Cardiac muscle cell (in vitro differentiated cells and primary cell): ENCODE measurements at regions not wholly inside any gene's neighbourhood (a gene's known extent, or its start where the extent isn't known, plus 50 kb on each side); places are given as distances from the start of the nearest gene placed in this dataset.

Experiments
- DNase-seq, 2 donors: peaks; one replicate each; pipeline versions ENCODE4 v3.0.0 to v3.0.0-alpha.2; 2010 to 2017; ENCODE audit warnings: low read depth in 1 of 2, low spot score in 1 of 2
- H3K27ac ChIP-seq: fragments of 200-600 bp; sonication (generic); 2 replicates; pipeline ENCODE4 v1.5.1; 2016
- H3K27me3 ChIP-seq: fragments of 200-600 bp; sonication (generic); 2 replicates; pipeline ENCODE4 v1.6.0; 2016; ENCODE audit warnings: control low read depth
- H3K36me3 ChIP-seq: fragments of 200-600 bp; sonication (generic); 2 replicates; pipeline ENCODE4 v1.5.1; 2016; ENCODE audit warnings: control low read depth
- H3K4me1 ChIP-seq: fragments of 200-600 bp; sonication (generic); 2 replicates; pipeline ENCODE4 v1.8.1; 2017; ENCODE audit warnings: low read depth, mild to moderate bottlenecking, mixed run types
- H3K4me3 ChIP-seq: fragments of 200-600 bp; sonication (generic); 2 replicates; pipeline ENCODE4 v1.5.1; 2016; ENCODE audit warnings: mild to moderate bottlenecking
- H3K9me3 ChIP-seq: fragments of 200-600 bp; sonication (generic); 2 replicates; pipeline ENCODE4 v1.5.1; 2017; ENCODE audit warnings: low read depth, mild to moderate bottlenecking, control low read depth
- TF ChIP-seq, protein P1 (sequence below): IDR thresholded peaks from 2 replicates; pipeline ENCODE4 v1.5.1; 2012; ENCODE audit warnings: low read depth, mild to moderate bottlenecking, low read length

DNA sequence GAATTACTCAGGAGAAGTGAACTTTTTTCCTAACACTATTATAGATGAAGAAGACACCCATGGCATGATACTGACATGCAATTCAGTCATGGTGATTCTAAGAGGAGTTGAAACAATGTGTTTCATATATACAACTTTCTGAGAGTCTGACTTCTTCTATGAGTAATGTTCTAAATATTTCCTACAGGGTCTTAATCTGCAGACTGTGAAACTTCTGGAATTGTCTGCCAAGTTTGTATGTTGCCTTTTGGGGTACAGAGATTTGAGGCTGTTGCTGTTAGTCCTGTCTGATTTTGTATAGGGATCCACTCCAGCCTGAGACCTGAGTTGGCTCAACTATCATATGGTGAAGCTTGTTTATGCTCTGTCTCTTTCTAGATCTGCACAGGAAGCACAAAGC, 160.6 kb upstream of the GATB start:
- Histone ChIP-seq H3K27ac (no peak overlapping the region), H3K4me1 (no peaks in the 10 kb centered on the region), H3K27me3 (no peaks in the 10 kb centered on the region), H3K9me3 (no peaks in the 10 kb centered on the region), H3K4me3 (no peak overlapping the region), H3K36me3 (no peaks in the 10 kb centered on the region)
- no peak for DNase-seq
- TF ChIP-seq, protein P1, sequence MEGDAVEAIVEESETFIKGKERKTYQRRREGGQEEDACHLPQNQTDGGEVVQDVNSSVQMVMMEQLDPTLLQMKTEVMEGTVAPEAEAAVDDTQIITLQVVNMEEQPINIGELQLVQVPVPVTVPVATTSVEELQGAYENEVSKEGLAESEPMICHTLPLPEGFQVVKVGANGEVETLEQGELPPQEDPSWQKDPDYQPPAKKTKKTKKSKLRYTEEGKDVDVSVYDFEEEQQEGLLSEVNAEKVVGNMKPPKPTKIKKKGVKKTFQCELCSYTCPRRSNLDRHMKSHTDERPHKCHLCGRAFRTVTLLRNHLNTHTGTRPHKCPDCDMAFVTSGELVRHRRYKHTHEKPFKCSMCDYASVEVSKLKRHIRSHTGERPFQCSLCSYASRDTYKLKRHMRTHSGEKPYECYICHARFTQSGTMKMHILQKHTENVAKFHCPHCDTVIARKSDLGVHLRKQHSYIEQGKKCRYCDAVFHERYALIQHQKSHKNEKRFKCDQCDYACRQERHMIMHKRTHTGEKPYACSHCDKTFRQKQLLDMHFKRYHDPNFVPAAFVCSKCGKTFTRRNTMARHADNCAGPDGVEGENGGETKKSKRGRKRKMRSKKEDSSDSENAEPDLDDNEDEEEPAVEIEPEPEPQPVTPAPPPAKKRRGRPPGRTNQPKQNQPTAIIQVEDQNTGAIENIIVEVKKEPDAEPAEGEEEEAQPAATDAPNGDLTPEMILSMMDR: no peak

DNA sequence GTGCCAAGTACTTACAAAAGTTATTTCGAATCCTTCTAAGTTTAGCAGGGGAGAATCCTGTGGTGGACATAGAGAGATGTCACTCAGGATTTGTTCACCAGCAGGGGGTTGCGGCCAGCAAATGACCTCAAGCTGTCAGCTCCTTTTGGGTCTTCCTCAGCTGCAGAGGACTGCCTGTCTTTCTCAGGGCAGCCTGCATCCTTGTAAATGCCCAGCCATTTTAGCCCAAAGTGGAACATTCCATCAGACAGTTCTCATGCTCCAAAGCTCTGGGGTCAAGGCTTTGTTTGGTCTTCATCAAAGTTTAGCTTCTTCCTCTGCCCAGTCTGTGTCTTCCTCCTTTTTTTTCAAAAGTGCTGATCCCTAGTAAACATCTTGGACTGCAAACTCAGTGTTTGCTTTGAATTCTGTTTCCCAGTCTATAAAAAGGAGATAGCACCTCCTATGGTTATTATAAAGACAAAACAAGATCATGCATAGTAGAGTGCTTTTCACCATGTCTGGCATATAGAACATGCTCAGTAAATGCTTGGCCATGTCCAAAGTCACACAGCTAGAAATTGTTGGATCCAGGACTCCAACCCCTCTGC, 156.4 kb upstream of the GATB start:
- TF ChIP-seq, protein P1: no peak
- no peaks in the 10 kb centered on the region for H3K4me1 ChIP-seq
- H3K4me3 ChIP-seq: no peak overlapping the region
- no peak overlapping the region for H3K27ac ChIP-seq
- H3K9me3 ChIP-seq: no peaks in the 10 kb centered on the region
- no peaks in the 10 kb centered on the region for H3K36me3 ChIP-seq
- H3K27me3 ChIP-seq: no peaks in the 10 kb centered on the region
- no peak for DNase-seq

DNA sequence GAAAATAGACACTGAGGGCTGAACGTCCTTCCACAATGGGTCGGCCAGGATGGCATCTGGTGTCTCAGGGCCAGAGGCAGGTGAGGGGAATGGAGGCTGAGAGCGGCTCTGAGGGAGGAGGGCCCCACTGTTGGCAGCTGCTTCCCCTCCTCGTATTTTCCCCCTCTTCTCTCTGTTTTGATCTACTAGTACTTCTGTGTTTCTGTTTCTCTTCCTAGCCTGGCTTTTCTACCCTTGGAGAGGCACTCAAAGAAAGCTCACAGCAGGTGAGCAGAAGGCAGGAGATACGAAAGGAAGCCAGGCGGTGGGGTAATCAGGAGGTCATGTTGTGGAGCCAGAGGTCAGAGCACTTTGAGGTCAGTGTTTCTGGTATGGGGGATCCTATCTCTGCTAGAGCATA, 151.8 kb upstream of the GATB start:
- Histone ChIP-seq H3K27ac (no peak overlapping the region), H3K36me3 (no peaks in the 10 kb centered on the region), H3K9me3 (no peaks in the 10 kb centered on the region), H3K27me3 (no peaks in the 10 kb centered on the region), H3K4me1 (no peaks in the 10 kb centered on the region), H3K4me3 (no peak overlapping the region)
- TF ChIP-seq, protein P1: no peak
- DNase-seq: no peak

DNA sequence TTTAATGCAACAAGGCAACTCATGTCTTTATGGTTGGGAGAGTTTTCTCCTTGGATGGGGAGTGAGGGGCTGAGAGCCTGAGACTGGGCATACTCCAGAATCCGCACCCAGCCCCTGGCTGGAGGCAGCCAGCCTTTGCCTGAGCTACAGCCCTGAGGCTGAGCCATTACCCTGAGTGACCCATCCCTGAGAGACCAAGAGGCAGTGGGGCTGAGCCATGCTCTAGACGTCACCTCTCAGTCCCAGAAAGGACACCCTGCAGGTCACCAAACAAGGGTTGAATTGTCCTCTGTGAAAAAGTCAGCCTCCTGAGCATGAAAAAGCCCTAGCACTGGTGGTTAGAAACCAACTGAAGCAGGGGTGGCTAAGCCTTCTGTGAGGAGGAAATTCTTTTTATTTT, 151.2 kb upstream of the GATB start:
- no peaks in the 10 kb centered on the region for H3K36me3 ChIP-seq
- no peaks in the 10 kb centered on the region for H3K9me3 ChIP-seq
- DNase-seq: no peak
- TF ChIP-seq, protein P1: no peak
- no peak overlapping the region for H3K4me3 ChIP-seq
- no peak overlapping the region for H3K27ac ChIP-seq
- H3K4me1 ChIP-seq: no peaks in the 10 kb centered on the region
- H3K27me3 ChIP-seq: no peaks in the 10 kb centered on the region

DNA sequence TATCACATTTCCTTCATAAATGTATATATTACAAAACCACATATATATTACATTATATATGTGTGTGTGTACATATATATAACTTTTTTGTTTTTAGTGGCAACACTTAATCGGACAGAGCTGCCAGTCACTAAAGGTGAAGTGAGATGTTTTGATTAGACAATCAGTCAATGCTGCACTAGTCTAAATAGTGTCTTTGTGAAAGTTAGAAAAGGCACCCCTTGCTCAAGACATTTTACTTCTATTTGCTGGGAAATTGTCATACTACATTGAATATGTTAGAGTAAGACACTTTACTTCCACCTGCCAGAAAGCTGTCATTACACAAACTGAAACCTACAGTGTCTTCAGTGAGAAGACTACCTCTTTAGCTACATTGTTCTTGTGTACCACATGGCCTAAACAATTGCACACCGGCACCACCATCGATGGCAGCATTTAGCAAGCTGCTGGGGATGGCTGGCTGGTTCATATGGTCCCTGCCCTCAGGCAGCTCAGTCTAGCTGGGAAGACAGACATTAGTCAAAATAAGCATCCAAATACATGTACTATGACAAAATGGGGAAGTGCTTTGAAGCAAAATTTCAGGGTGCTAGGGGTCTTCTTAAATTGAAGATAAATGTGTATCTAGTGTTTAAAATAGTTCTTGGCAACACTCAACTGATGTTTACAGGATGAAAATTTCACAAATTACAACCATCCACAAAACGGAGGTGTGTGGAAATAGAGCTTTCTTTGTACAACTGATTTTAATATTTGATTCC, 148.1 kb upstream of the GATB start:
- no peaks in the 10 kb centered on the region for H3K36me3 ChIP-seq
- no peaks in the 10 kb centered on the region for H3K4me1 ChIP-seq
- no peak for DNase-seq
- no peak overlapping the region for H3K27ac ChIP-seq
- no peak overlapping the region for H3K4me3 ChIP-seq
- H3K27me3 ChIP-seq: no peaks in the 10 kb centered on the region
- H3K9me3 ChIP-seq: no peaks in the 10 kb centered on the region
- TF ChIP-seq, protein P1: no peak
